ENCODE measurements at regions not wholly inside any gene's neighbourhood (a gene's known extent, or its start where the extent isn't known, plus 50 kb on each side); places are given as distances from the start of the nearest gene placed in this dataset.

DNA sequence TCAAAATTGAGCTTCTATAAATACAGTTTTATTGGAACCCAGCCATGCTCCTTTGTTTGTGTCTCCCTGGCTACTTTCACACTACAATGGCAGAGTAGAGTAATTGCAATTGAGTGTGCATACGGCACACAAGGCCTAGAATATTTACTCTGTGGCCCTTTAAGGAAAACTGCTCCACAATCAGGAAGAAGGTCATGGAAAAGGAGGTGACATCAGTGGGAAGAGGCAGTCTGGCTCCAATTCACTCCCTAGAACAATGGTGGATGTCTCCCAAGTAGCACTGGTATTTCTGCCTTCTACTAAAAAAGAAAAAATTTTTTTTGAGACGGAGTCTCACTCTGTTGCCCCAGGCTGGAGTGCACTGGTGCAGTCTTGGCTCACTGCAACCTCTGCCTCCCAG, 51.3 kb downstream of the KRTAP19-8 start:
- TF ChIP-seq, protein P1, sequence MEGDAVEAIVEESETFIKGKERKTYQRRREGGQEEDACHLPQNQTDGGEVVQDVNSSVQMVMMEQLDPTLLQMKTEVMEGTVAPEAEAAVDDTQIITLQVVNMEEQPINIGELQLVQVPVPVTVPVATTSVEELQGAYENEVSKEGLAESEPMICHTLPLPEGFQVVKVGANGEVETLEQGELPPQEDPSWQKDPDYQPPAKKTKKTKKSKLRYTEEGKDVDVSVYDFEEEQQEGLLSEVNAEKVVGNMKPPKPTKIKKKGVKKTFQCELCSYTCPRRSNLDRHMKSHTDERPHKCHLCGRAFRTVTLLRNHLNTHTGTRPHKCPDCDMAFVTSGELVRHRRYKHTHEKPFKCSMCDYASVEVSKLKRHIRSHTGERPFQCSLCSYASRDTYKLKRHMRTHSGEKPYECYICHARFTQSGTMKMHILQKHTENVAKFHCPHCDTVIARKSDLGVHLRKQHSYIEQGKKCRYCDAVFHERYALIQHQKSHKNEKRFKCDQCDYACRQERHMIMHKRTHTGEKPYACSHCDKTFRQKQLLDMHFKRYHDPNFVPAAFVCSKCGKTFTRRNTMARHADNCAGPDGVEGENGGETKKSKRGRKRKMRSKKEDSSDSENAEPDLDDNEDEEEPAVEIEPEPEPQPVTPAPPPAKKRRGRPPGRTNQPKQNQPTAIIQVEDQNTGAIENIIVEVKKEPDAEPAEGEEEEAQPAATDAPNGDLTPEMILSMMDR (IDR thresholded peaks at IDR 0.05) = no peak
- TF ChIP-seq POLR2AphosphoS5 (IDR thresholded peaks at IDR 0.05; ENCODE audit: low read depth, low read length) (no peak), SIN3A (IDR thresholded peaks at IDR 0.05; ENCODE audit: borderline replicate concordance, insufficient read depth, low read depth, low read length) (no peak)

Data from Panc1 (cell line).